ENCODE measurements at regions not wholly inside any gene's neighbourhood (a gene's known extent, or its start where the extent isn't known, plus 50 kb on each side); places are given as distances from the start of the nearest gene placed in this dataset.
"Not testable (repeated sequence)": the region's sequence is repeated elsewhere in the genome, so short reads cannot be mapped to it uniquely, and the experiment has no call there.

- peak; percentile 35 for DNase-seq
Observed at GRCh38 chr11:22920939-22921565, 60.8 kb upstream of the CCDC179 start.

GRCh38 chr11:22922672-22923071 lies 62.4 kb upstream of the CCDC179 start:
- DNase-seq, result no peak

GRCh38 chr11:22923561-22923960 lies 63.3 kb upstream of the CCDC179 start:
- no peak for DNase-seq

GRCh38 chr11:22926341-22926740 lies 66.1 kb upstream of the CCDC179 start:
- DNase-seq, result no peak

- no peak for DNase-seq
Observed at GRCh38 chr11:22927793-22928192, 67.5 kb upstream of the CCDC179 start.

- no peak for DNase-seq
Observed at GRCh38 chr11:22928207-22928917, 68.1 kb upstream of the CCDC179 start.

GRCh38 chr11:22930816-22931594 lies 70.7 kb upstream of the CCDC179 start:
- no peak for DNase-seq

GRCh38 chr11:22938691-22939090 lies 78.4 kb upstream of the CCDC179 start:
- DNase-seq, result no peak

- DNase-seq, result not testable (repeated sequence)
Observed at GRCh38 chr11:22941544-22941943, 81.3 kb upstream of the CCDC179 start.

- DNase-seq, result no peak
Observed at GRCh38 chr11:22957786-22958185, 97.5 kb upstream of the CCDC179 start.

- no peak for DNase-seq
Observed at GRCh38 chr11:22974251-22974650, 114.0 kb upstream of the CCDC179 start.

GRCh38 chr11:22976146-22976545 lies 115.9 kb upstream of the CCDC179 start:
- no peak for DNase-seq

- no peak for DNase-seq
Observed at GRCh38 chr11:22982903-22983302, 122.6 kb upstream of the CCDC179 start.

GRCh38 chr11:22984045-22984444 lies 123.8 kb upstream of the CCDC179 start:
- DNase-seq, result no peak

GRCh38 chr11:22989371-22989770 lies 129.1 kb upstream of the CCDC179 start:
- no peak for DNase-seq

GRCh38 chr11:22991196-22991595 lies 130.9 kb upstream of the CCDC179 start:
- DNase-seq, result no peak

GRCh38 chr11:23006730-23007129 lies 146.5 kb upstream of the CCDC179 start:
- no peak for DNase-seq

- no peak for DNase-seq
Observed at GRCh38 chr11:23010790-23011335, 150.6 kb upstream of the CCDC179 start.

GRCh38 chr11:23012930-23013329 lies 152.7 kb upstream of the CCDC179 start:
- DNase-seq, result no peak

- DNase-seq, result no peak
Observed at GRCh38 chr11:23013509-23013908, 153.2 kb upstream of the CCDC179 start.

- DNase-seq, result no peak
Observed at GRCh38 chr11:23021287-23021863, 161.1 kb upstream of the CCDC179 start.

GRCh38 chr11:23022854-23023253 lies 162.6 kb upstream of the CCDC179 start:
- no peak for DNase-seq

- DNase-seq, result no peak
Observed at GRCh38 chr11:23023319-23023718, 163.0 kb upstream of the CCDC179 start.
